ENCODE measurements at regions not wholly inside any gene's neighbourhood (a gene's known extent, or its start where the extent isn't known, plus 50 kb on each side); places are given as distances from the start of the nearest gene placed in this dataset.

GRCh38 chr9:134263596-134263995, 62.7 kb upstream of the RXRA start:
- TF ChIP-seq CTCF (IDR thresholded peaks at IDR 0.05; ENCODE audit: extremely low read depth in 1 of 2, insufficient read depth in 1 of 2, low read depth in 1 of 2, low read length in 2 of 2): no peak
- TF ChIP-seq GATA2 (IDR thresholded peaks at IDR 0.05; ENCODE audit: insufficient read depth, insufficient read length, low read depth, low read length): no peak
- TF ChIP-seq POLR2A (IDR thresholded peaks at IDR 0.05; ENCODE audit: low read depth, low read length): no peak
- TF ChIP-seq POLR2AphosphoS5 (IDR thresholded peaks at IDR 0.05; ENCODE audit: insufficient read depth, low read depth, low read length): no peak
- TF ChIP-seq EZH2 (IDR thresholded peaks at IDR 0.05; ENCODE audit: borderline replicate concordance, low read depth, low read length, severe bottlenecking): no peak

Measured in endothelial cell of umbilical vein (primary cell).